NT2/D1 (cell line): ENCODE measurements at regions not wholly inside any gene's neighbourhood (a gene's known extent, or its start where the extent isn't known, plus 50 kb on each side); places are given as distances from the start of the nearest gene placed in this dataset.

Experiments
- YY1 ChIP-seq: IDR thresholded peaks from 2 replicates; pipeline ENCODE4 v1.6.1; 2011; ENCODE audit not compliant: insufficient read length, insufficient read depth
- ZNF274 ChIP-seq: IDR thresholded peaks from 2 replicates; pipeline ENCODE4 v1.6.1; 2011; ENCODE audit warnings: mild to moderate bottlenecking, low read depth, low read length

DNA sequence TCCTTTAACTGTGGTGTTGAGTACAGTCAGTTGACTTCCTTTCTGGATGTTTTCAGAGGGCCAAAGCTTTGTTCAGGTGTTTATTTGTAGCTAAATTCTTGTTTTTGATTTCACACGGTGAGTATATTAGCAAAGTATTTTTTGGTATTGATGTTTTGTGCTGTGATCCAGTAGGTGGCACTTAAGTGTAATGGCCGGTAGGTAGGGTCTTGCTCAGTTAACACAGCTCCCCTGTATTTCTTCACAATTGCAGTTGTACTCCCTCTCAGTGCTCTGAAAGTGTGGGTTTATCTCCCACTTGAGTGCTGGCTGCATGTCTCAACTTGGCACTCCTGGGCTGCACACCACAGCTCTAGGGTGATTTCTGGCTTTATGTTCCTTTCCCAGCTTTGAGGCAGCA, 339.5 kb downstream of the AEBP2 start:
- TF ChIP-seq YY1: no peak
- no peak for TF ChIP-seq ZNF274
